ENCODE measurements at regions not wholly inside any gene's neighbourhood (a gene's known extent, or its start where the extent isn't known, plus 50 kb on each side); places are given as distances from the start of the nearest gene placed in this dataset.

DNA sequence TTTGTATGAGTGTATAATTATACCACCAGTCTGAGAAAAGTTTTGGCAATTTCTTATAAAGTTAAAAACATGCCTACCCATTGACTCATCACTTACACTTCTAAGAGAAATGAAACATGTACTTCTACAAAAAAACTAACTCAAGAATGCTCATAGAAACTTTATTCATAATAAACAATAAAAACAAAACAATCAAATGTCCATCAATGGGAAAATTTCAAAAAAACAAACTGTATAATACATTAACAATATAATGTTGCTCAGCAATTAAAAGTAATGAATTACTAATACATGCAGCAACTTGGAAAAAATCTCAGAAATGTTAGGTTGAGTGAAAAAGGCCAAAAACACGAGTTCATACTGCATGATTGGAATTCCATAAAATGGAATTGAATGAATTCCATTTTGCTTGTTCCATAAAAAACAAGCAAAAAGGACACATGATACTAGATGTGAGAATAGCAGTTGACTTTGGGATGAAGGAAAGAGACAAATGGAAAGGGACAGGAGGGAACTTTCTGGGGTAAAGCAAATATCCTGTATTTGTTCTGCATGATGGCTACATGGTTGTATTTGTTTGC lies 726.6 kb downstream of the RFPL4B start:
- in situ Hi-C loops (cut with HindIII; ENCODE audit: low pct_ligation_motif_present, low sequenced_read_pairs), result no loop called here
- Histone ChIP-seq H3K27ac (peak overlapping the region; percentile 73), H3K27me3 (replicated peaks) (no peaks in the 10 kb centered on the region), H3K4me3 (ENCODE audit: low read depth, low read length) (no peak overlapping the region), H3K36me3 (replicated peaks) (no peaks in the 10 kb centered on the region)
- TF ChIP-seq, protein P1, sequence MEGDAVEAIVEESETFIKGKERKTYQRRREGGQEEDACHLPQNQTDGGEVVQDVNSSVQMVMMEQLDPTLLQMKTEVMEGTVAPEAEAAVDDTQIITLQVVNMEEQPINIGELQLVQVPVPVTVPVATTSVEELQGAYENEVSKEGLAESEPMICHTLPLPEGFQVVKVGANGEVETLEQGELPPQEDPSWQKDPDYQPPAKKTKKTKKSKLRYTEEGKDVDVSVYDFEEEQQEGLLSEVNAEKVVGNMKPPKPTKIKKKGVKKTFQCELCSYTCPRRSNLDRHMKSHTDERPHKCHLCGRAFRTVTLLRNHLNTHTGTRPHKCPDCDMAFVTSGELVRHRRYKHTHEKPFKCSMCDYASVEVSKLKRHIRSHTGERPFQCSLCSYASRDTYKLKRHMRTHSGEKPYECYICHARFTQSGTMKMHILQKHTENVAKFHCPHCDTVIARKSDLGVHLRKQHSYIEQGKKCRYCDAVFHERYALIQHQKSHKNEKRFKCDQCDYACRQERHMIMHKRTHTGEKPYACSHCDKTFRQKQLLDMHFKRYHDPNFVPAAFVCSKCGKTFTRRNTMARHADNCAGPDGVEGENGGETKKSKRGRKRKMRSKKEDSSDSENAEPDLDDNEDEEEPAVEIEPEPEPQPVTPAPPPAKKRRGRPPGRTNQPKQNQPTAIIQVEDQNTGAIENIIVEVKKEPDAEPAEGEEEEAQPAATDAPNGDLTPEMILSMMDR (IDR thresholded peaks at IDR 0.05; ENCODE audit: low read depth, low read length, missing control alignments), result no peak
- no peak for DNase-seq

- H3K27me3 ChIP-seq (replicated peaks), result no peaks in the 10 kb centered on the region
- in situ Hi-C loops (cut with HindIII; ENCODE audit: low pct_ligation_motif_present, low sequenced_read_pairs), result no loop called here
- TF ChIP-seq, protein P1 (IDR thresholded peaks at IDR 0.05; ENCODE audit: low read depth, low read length, missing control alignments), result no peak
- H3K4me3 ChIP-seq (ENCODE audit: low read depth, low read length), result no peak overlapping the region
- no peaks in the 10 kb centered on the region for H3K36me3 ChIP-seq (replicated peaks)
- H3K27ac ChIP-seq, result no peak overlapping the region
- DNase-seq, result no peak
Observed at GRCh38 chr6:113076116-113076515, 729.0 kb downstream of the RFPL4B start.

- no peak for DNase-seq
- H3K36me3 ChIP-seq (replicated peaks), result no peaks in the 10 kb centered on the region
- H3K27ac ChIP-seq, result no peak overlapping the region
- H3K27me3 ChIP-seq (replicated peaks), result no peaks in the 10 kb centered on the region
- TF ChIP-seq, protein P1 (IDR thresholded peaks at IDR 0.05; ENCODE audit: low read depth, low read length, missing control alignments), result no peak
- in situ Hi-C loops (cut with HindIII; ENCODE audit: low pct_ligation_motif_present, low sequenced_read_pairs), result no loop called here
- H3K4me3 ChIP-seq (ENCODE audit: low read depth, low read length), result no peak overlapping the region
Observed at GRCh38 chr6:113076816-113077215, 729.7 kb downstream of the RFPL4B start.

DNA sequence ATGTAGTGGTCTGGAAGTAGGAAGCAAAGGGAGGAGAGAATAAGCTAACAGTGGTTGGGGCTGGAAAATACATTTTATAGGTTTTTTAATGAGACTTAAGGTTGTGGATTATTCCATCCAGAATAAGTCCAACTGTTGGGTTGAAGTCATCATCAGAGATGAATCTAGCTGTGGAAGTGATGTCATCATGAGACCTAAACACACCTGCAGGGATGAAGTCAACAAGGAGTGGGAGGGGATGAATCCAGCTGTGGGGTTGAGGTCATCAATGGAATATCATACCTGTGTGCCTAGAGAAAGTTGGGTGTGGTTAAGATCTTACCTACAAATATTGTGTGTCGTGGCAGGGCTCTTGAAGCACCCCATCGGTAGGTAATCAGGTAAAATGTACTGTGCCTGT lies 730.7 kb downstream of the RFPL4B start:
- no peaks in the 10 kb centered on the region for H3K36me3 ChIP-seq (replicated peaks)
- TF ChIP-seq, protein P1 (IDR thresholded peaks at IDR 0.05; ENCODE audit: low read depth, low read length, missing control alignments), result no peak
- in situ Hi-C loops (cut with HindIII; ENCODE audit: low pct_ligation_motif_present, low sequenced_read_pairs), result no loop called here
- H3K27ac ChIP-seq, result no peak overlapping the region
- H3K27me3 ChIP-seq (replicated peaks), result no peaks in the 10 kb centered on the region
- H3K4me3 ChIP-seq (ENCODE audit: low read depth, low read length), result no peak overlapping the region
- no peak for DNase-seq

DNA sequence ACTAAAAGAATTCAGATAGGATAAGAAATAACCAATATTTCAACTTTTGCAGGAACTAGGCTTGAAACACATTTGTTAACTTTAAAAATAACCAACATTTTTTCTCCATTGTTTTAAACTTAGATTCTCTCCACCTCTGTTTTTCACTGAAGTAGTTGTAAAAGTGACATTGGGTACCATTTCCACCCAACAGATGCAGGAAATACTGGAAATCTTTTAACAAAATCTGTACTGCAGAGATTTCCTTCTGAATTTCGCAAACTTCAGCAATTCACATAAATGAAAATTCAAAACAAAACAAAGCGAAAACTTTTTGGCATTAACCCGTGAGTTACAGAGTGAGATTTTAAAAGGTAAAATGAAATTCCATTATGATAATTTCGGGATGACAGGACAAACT lies 731.7 kb downstream of the RFPL4B start:
- TF ChIP-seq, protein P1 (IDR thresholded peaks at IDR 0.05; ENCODE audit: low read depth, low read length, missing control alignments), result no peak
- Histone ChIP-seq H3K27me3 (replicated peaks) (no peaks in the 10 kb centered on the region), H3K4me3 (ENCODE audit: low read depth, low read length) (no peak overlapping the region), H3K36me3 (replicated peaks) (no peaks in the 10 kb centered on the region), H3K27ac (no peak overlapping the region)
- no peak for DNase-seq
- in situ Hi-C loops (cut with HindIII; ENCODE audit: low pct_ligation_motif_present, low sequenced_read_pairs), result no loop called here

- Histone ChIP-seq H3K27me3 (replicated peaks) (no peaks in the 10 kb centered on the region), H3K27ac (no peak overlapping the region), H3K36me3 (replicated peaks) (no peaks in the 10 kb centered on the region), H3K4me3 (ENCODE audit: low read depth, low read length) (no peak overlapping the region)
- TF ChIP-seq, protein P1 (IDR thresholded peaks at IDR 0.05; ENCODE audit: low read depth, low read length, missing control alignments), result no peak
- peak; percentile 66 for DNase-seq
- in situ Hi-C loops (cut with HindIII; ENCODE audit: low pct_ligation_motif_present, low sequenced_read_pairs), result no loop called here
Observed at GRCh38 chr6:113082745-113083144, 735.6 kb downstream of the RFPL4B start.
